Mesenteric fat pad (tissue), 1 donor: ENCODE measurements at regions not wholly inside any gene's neighbourhood (a gene's known extent, or its start where the extent isn't known, plus 50 kb on each side); places are given as distances from the start of the nearest gene placed in this dataset.

Source experiments
- DNase-seq: peaks from one replicate; pipeline ENCODE4 v3.0.0-alpha.2; 2020; ENCODE audit warnings: low spot score
- donor health status: DM: yes; HTN: yes; CAD: no.

GRCh38 chr16:64136743-64137142 is 985.1 kb downstream of the CDH11 start:
- DNase-seq = no peak

- DNase-seq = no peak
Measured at GRCh38 chr16:64136314-64136713, 985.5 kb downstream of the CDH11 start.

- no peak for DNase-seq
Measured at GRCh38 chr16:64133366-64133765, 988.5 kb downstream of the CDH11 start.

GRCh38 chr16:64132759-64133361 is 989.0 kb downstream of the CDH11 start:
- no peak for DNase-seq

DNA sequence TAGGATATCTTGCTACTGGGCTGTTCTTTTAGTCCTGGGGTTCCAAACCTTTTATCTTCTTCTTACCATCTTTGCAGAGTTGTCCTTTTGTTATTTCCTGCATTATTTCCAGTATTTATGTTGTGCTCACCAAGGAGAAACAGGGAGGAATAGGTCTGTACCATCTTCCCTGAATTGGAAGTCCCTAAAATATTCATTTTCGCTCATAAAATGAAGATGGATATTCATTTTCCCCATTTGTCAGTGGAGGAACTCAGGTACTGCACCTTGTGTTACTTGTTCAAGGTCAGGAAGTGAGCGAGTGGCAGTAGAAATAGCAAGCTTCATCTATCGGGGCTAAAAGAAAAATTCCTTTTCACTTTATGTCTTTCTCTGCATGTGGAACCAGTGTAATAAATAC is 989.7 kb downstream of the CDH11 start:
- DNase-seq = no peak

- DNase-seq = no peak
Measured at GRCh38 chr16:64131423-64131822, 990.4 kb downstream of the CDH11 start.

- no peak for DNase-seq
Measured at GRCh38 chr16:64130140-64130539, 991.7 kb downstream of the CDH11 start.

DNA sequence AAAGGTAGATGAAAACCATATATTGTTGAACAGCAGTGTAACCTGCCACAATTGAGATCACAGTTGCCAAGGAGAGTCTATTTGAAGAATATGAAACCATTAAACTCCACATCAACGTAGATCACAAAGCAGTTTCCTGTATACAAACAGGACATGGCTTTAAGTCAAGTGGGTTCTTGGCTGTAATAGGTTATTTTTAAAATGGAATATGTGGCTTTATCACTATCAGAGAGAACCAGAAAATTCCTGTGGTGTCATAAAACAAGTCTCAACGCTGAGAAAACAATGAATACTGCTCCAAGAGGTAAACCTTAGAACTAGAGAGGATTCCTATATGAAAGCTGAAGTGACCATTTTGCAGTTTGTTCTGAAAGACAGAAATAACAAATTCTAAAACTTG is 999.7 kb downstream of the CDH11 start:
- DNase-seq = no peak

- no peak for DNase-seq
Measured at GRCh38 chr16:64121473-64121872, 1000.4 kb downstream of the CDH11 start.

- no peak for DNase-seq
Measured at GRCh38 chr16:64116151-64116550, 1005.7 kb downstream of the CDH11 start.

DNA sequence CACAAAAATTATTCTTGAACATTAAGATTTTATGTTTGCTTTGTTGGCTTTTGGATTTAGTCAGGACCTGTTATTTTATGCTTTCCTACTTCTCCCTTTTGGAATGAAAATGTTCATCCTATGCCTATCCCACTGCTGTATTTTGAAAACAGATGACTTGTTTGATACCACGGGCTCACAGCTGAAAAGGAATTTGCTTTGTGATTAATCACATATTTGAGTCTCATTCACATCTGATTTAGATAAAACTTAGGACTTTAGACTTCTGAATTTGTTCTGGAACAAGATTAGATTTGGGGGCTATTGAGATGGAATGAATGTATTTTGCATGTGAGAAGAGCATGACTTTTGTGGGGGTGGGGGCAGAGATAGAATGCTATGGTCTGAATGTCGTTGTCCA is 1012.6 kb downstream of the CDH11 start:
- no peak for DNase-seq

GRCh38 chr16:64102654-64103053 is 1019.2 kb downstream of the CDH11 start:
- DNase-seq = no peak

- no peak for DNase-seq
Measured at GRCh38 chr16:64098451-64098850, 1023.4 kb downstream of the CDH11 start.

DNA sequence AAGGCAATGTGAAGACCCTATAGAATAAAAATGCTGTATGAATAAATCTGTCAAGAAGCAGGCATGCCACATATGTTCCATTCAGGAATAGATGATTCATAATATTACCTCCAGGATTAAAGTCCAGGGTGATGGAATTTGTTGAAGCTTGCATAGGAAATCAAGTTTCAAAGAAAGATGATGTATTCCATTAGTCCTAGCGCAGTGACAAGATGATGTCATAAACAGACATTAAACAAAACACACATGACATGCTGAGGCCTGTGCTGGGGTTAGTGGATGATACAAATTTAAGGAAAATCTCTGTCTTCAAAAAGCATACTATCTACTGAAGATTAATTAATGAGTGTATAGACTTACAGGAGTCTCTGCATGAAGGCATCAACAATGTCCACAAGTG is 1025.2 kb downstream of the CDH11 start:
- DNase-seq = no peak

DNA sequence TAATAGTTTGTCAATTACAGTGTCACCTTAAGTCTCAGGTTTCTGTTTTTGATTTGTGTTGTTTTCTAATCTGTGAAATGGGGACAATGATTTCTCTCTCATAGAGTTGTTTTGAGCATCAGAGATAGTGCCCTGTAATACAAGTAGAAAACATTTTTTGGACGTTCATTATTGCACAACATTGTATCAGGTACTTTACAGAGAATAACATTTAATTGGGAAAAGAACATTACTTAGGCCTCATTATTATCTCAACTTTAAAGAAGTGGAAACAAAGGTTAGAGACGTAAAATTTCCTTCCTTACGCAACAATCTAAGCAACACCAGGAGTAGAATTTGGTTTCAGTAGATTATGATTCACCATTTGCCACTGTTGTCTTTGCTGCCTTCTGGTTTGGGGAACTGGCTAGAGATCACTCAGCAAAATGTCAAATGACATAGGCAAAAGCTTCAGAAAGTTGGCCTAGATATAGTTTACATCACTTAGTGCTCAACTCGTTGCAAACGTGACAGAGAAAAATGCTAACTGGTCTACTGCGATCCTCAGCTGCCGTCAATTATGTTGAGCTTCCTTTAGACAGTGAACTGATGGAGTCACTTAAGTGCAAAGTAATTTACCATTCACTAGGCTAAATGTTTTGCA is 1026.8 kb downstream of the CDH11 start:
- DNase-seq = no peak

- DNase-seq = no peak
Measured at GRCh38 chr16:64094181-64094965, 1027.5 kb downstream of the CDH11 start.

- DNase-seq = no peak
Measured at GRCh38 chr16:64092271-64092670, 1029.6 kb downstream of the CDH11 start.

GRCh38 chr16:64090327-64090726 is 1031.5 kb downstream of the CDH11 start:
- no peak for DNase-seq

DNA sequence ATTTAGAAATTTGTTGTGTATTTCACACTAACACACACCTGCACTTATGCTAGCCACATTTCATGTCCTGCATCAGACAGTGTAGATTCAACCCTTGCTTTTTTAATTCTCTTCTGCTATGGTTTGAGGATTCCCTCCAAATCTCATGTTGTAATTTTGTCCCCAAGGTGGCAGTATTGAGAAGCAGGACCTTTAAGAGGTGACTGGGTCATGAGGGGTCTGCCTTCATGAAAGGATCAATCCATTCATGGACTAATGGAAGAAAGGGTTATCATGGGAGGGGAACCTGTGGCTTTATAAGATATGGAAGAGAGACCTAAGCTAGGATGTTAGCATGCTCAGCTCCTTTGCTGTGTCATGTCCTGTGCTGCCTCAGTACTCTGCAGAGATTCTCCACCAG is 1032.2 kb downstream of the CDH11 start:
- no peak for DNase-seq

DNA sequence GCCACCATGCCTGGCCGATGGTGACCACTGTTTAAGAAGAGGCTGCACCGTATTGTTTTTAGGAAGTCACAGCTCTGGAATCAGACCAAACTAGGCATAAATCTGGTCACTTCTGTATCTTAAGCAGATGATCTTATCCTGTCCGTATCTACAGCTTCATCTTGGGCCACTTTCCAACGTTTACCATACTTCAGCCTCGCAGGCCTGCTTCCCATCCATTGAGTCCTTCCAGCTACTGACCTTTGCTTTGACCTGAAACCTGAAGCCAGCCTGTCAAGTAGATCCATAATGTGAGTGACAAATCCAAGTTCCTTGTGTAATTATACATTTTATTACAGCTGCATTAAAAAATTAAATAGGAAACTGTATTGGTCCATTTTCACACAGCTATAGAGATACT is 1033.0 kb downstream of the CDH11 start:
- DNase-seq = no peak

GRCh38 chr16:64085296-64085695 is 1036.6 kb downstream of the CDH11 start:
- DNase-seq = no peak

- DNase-seq = no peak
Measured at GRCh38 chr16:64084706-64085105, 1037.2 kb downstream of the CDH11 start.
